HG03520 (cell line): ENCODE measurements at regions not wholly inside any gene's neighbourhood (a gene's known extent, or its start where the extent isn't known, plus 50 kb on each side); places are given as distances from the start of the nearest gene placed in this dataset.

Experiments used
- ATAC-seq: cut with Tn5 transposase; IDR thresholded peaks from one replicate; pipeline ENCODE4 v1.9.1; 2021; ENCODE audit warnings: mild to moderate bottlenecking, moderate library complexity; ENCODE audit not compliant: unreplicated experiment

DNA sequence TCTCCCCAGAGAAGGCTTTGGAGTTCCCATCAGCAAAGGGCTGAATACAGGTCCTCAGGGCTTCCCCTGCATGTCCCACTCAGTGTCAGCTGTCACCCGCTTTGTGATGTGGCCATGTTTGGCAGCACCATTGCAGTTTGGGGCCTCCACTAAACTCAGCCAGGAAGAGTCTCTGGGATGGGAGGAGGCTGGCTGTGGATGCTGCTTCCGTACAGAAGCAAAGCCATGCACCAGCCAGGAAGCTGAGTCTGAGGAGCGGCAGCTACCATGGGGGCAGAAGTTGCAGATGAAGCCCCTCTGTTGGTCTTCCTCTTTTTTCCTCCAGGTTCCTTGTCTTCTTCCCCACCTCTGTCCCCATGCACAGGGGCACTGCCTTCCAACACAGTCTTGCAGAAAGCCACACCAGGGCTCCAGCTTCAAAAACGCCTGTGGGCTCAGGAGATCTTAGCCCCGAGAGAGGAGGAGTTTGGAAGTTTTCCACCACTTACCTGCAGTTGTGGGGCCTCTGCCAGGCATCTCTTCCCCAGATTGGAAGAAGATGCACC is 416.8 kb downstream of the NPHP4 start:
- ATAC-seq: no peak

GRCh38 chr1:5574641-5575040 is 417.6 kb downstream of the NPHP4 start:
- ATAC-seq: no peak

DNA sequence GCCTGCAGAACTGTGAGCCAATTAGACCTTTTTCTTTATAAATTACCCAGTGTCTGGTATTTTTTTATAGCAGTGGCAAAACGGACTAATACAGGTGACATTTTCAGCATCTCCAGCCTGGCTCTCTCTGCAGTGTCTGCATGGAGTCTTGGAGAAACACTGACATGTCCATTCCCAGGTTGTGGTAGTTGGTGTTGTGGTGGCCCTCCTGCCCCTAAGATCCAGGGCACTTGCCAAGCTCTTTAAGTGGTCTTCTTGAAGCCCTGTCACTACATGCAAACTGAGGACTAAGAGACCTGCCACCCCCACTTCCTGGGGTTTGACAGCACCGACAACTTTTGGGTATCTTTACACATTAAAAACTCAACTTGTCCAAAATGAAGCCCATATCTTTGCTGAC is 419.4 kb downstream of the NPHP4 start:
- no peak for ATAC-seq

GRCh38 chr1:5571861-5572401 is 420.3 kb downstream of the NPHP4 start:
- ATAC-seq: no peak

- no peak for ATAC-seq
Measured at GRCh38 chr1:5571438-5571837, 420.8 kb downstream of the NPHP4 start.

DNA sequence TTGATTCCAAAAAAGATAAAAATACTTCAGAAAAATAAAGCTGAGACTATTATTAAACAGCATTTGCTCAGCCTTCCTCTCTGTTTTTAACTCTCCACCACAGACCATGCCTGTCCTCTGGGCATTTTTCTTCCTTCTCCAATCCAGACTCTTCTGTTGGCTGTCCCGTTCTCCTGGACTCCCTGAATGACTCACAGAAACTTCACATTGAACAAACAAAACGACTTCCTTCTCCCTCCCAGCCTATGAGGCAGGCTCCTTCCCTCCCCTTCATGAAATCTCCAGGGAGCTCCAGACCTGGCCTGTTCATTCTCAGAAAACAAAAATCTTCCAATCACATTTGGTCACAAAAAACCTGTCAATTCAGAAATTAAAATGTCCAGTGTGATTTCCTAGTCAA is 421.3 kb downstream of the NPHP4 start:
- ATAC-seq: no peak

- ATAC-seq: no peak
Measured at GRCh38 chr1:5568321-5568720, 423.9 kb downstream of the NPHP4 start.

- no peak for ATAC-seq
Measured at GRCh38 chr1:5567839-5568238, 424.4 kb downstream of the NPHP4 start.

DNA sequence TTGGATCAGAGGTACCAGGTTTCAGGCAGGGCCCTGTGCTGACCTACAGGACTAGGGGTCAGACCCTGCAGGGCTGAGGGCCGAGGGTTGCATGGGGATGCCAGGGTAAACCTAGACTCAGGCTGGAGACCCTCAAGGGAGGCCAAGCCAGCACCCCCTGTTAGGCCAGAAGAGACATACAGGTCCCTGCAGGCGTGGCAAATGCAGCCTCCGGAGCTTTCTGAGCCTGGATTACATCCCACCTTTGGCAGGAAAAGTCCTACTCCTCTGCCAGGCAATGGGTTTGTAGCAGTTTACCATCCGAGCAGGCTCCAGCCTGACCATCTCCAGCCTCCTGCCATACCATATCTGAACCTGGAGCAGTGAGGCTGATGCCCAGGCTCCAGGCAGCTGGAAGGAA is 425.3 kb downstream of the NPHP4 start:
- no peak for ATAC-seq

GRCh38 chr1:5565281-5566125 is 426.7 kb downstream of the NPHP4 start:
- ATAC-seq: no peak

- no peak for ATAC-seq
Measured at GRCh38 chr1:5564578-5565257, 427.5 kb downstream of the NPHP4 start.

DNA sequence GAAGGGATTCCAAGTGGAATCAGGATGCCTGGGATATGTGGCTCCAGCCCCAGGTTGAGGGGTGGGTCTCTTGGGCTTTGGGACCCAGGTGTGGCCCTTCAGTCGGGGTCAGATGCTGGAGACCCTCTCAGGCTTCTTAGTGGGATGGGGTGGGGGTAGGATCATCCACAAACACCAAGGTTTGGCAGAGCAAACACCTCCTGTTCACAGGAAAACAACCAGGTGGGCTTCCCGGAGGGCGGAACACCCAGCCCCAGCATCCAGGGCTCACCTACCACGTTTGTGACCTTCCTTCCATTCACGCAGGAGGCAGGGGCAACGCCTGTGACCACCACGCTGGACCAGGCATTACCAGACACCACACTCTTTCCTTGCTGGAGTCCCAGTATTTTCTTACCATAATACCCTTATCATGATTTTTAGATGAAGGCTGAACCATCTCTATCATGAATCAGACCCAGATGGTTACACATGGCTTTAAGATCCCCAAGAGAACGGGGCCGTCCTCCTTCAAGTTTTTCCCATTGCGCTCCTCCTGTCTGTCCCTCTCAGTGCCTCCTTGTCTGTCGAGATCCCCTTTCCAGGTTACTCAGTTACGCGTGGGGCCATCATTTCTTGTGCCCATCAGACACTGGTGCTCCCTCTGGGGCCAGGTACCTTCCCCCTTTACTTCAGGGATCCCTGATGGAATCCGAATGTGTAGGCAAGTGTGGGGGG is 428.2 kb downstream of the NPHP4 start:
- ATAC-seq: no peak

GRCh38 chr1:5562769-5563168 is 429.5 kb downstream of the NPHP4 start:
- ATAC-seq: no peak

DNA sequence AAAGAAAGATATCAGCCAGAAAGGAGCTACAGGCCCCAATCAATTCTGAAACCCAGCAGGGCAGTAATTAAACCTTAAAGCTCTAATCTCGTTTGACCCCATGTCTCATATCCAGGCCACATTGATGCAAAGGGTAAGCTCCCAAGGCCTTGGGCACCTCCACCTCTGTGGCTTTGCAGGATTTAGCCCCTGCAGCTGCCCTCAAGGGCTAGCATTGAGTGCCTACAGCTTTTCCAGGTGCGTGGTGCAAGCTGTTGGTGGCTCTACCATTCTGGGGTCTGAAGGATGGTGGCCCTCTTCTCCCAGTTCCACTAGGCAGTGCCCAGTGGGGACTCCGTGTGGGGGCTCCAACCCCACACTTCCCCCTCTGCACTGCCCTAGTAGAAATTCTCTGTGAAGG is 429.9 kb downstream of the NPHP4 start:
- no peak for ATAC-seq

GRCh38 chr1:5559078-5559477 is 433.1 kb downstream of the NPHP4 start:
- ATAC-seq: no peak

- no peak for ATAC-seq
Measured at GRCh38 chr1:5555853-5556252, 436.4 kb downstream of the NPHP4 start.

DNA sequence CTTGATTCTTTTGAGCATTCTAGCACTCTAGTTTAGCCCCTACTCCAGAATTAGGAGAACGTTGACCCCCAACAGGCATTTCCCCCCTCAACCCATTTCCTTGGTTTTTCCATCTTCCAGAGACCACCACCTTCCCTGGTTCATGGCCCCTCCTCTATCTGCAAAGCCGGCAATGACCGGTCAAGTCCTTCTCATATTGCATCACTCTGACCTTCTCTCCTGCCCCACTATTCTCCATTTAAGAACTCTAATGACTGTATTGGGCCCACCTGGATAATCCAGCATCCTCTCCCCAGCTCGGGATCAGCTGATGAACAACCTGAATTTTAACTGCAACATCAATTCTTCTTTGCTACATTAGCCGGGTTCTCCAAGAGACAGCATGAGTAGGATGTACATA is 437.4 kb downstream of the NPHP4 start:
- ATAC-seq: no peak

GRCh38 chr1:5554111-5554510 is 438.1 kb downstream of the NPHP4 start:
- no peak for ATAC-seq

DNA sequence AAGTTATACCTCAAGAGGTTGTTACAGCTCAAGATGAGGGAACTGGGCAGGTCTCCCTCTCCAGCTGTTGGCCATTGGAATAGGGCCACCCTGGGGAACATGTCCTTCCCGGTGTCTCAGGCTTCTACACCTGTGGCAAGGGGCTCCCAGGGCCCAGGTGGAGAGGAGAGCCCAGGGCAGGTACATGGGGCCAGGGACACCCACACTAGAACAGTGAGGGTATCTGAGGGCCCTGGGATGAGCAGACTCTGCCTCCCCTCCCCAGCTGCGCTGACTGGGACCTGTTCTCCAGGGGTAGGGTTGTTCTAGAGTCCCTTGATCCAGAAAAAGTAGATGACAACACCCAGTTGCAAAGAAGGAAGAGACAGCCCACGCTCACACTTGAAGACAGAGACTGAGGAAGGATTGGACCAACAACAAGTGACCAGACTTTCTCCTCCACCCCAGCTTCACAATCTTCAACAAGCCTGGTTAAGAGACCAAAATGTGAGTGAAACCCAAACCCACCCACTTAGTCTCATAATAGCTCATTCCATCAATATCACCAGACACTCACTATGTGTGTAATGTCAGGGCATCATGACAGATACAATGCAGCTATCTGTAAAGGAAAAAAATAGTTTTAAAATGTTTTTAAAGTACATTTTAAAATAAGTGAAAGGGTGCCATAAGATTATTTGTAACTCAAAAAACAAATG is 439.3 kb downstream of the NPHP4 start:
- ATAC-seq: no peak

DNA sequence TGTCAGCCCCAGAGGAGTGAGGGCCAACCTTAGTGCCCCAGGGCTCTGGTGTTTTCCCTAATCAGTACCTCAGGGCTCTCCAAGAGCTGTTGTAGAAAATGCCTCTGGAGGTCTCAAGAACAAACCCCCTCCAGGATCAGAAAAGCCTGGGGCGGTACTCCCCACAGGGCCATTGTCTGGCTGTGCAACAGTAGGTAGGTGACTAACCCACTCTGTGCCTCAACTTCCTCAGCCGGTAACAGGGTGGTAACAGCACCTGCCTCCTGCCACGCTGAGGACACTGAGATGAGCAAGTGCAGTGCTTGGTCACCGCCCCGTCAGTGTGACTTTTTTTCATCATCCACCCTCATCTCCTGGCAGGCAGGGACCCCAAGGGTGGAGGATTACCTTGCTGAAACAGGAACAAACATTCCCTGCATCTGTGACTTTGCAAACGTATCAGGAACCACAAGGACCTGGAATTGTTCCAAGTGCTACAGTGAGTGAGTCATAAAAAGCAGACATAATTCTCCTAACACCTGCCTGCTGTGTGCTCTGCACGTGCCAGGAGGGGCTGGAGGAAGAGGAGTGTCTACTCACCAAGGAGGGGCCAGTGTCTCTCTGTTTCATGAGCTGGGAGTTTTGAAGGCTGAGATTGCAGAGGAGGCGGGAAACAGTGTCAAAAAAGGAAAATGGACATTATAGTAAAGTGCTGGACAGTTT is 440.8 kb downstream of the NPHP4 start:
- no peak for ATAC-seq
